Suprapubic skin (tissue), 4 donors: ENCODE measurements at regions not wholly inside any gene's neighbourhood (a gene's known extent, or its start where the extent isn't known, plus 50 kb on each side); places are given as distances from the start of the nearest gene placed in this dataset.

ENCODE experiments used
- DNase-seq, 2 donors: peaks; one replicate each; pipeline ENCODE4 v3.0.0-alpha.2; 2019; ENCODE audit warnings: low spot score in 2 of 2
- H3K27ac ChIP-seq: fragments of 200-600 bp; sonication (generic); one replicate; pipeline ENCODE4 v1.5.1; 2019
- H3K27me3 ChIP-seq: fragments of 200-600 bp; sonication (generic); one replicate; pipeline ENCODE4 v1.5.1; 2019
- H3K36me3 ChIP-seq: fragments of 200-600 bp; sonication (generic); one replicate; pipeline ENCODE4 v1.5.1; 2019
- H3K4me1 ChIP-seq: fragments of 200-600 bp; sonication (generic); one replicate; pipeline ENCODE4 v1.5.1; 2019
- H3K4me3 ChIP-seq: fragments of 200-600 bp; sonication (generic); one replicate; pipeline ENCODE4 v1.5.1; 2019; ENCODE audit warnings: mild to moderate bottlenecking
- H3K9me3 ChIP-seq: fragments of 200-600 bp; sonication (generic); one replicate; pipeline ENCODE4 v1.5.1; 2019
- EP300 ChIP-seq: sonication (generic); formaldehyde crosslinking; IDR thresholded peaks from one replicate; pipeline ENCODE4 v1.6.1; 2017; ENCODE audit warnings: antibody characterized with exemption
- POLR2A ChIP-seq, 2 donors: fragments of 450-650 bp; IDR thresholded peaks; one replicate each; pipeline ENCODE4 v1.6.1; 2017; ENCODE audit warnings: antibody characterized with exemption in 2 of 2, mild to moderate bottlenecking in 2 of 2, moderate library complexity in 2 of 2
- POLR2AphosphoS5 ChIP-seq, 3 donors: sonication (generic); formaldehyde crosslinking; IDR thresholded peaks; one replicate each; pipeline ENCODE4 v1.6.1; 2017; ENCODE audit warnings: antibody characterized with exemption in 3 of 3
- WGBS: methylation state at CpG from one replicate; pipeline ENCODE4 v1.1.5; 2018; 5-methylcytosine and 5-hydroxymethylcytosine counted together
- TF ChIP-seq, protein P1 (sequence below), 2 donors: fragments of 200-600 bp in 1 of 2; fragments of 450-650 bp in 1 of 2; sonication (generic) in 1 of 2; IDR thresholded peaks; one replicate each; pipeline ENCODE4 v1.5.1; 2016 to 2019; ENCODE audit warnings: antibody characterized with exemption in 2 of 2, mild to moderate bottlenecking in 1 of 2, moderate library complexity in 1 of 2

DNA sequence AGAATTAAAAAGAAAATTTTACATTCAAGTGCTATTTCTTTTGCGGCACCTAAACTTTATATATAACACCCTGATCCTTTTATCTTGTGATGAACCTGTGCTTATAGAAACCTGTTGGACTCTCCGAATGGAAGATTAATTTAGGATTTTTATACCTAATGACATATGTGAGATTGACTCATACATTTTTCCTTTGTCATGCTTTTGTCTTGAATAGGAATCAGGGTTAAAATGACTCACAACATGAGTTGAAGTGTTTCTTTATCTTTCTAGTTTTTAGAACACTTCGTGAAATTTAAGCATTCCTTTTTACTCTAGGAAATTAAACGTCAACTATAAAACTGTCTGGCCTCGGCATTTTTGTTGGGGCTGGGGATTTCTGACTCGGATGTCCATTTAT lies 378.9 kb downstream of the PCDH20 start:
- DNase-seq, result no peak
- TF ChIP-seq, protein P1, sequence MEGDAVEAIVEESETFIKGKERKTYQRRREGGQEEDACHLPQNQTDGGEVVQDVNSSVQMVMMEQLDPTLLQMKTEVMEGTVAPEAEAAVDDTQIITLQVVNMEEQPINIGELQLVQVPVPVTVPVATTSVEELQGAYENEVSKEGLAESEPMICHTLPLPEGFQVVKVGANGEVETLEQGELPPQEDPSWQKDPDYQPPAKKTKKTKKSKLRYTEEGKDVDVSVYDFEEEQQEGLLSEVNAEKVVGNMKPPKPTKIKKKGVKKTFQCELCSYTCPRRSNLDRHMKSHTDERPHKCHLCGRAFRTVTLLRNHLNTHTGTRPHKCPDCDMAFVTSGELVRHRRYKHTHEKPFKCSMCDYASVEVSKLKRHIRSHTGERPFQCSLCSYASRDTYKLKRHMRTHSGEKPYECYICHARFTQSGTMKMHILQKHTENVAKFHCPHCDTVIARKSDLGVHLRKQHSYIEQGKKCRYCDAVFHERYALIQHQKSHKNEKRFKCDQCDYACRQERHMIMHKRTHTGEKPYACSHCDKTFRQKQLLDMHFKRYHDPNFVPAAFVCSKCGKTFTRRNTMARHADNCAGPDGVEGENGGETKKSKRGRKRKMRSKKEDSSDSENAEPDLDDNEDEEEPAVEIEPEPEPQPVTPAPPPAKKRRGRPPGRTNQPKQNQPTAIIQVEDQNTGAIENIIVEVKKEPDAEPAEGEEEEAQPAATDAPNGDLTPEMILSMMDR (IDR thresholded peaks at IDR 0.05), result no peak
- TF ChIP-seq POLR2A (IDR thresholded peaks at IDR 0.05), result no peak
- no peak for TF ChIP-seq EP300
- TF ChIP-seq POLR2AphosphoS5 (IDR thresholded peaks at IDR 0.05), result no peak
- no peaks in the 10 kb centered on the region for H3K9me3 ChIP-seq
- H3K4me1 ChIP-seq, result no peaks in the 10 kb centered on the region
- no peak overlapping the region for H3K27ac ChIP-seq
- no peak overlapping the region for H3K4me3 ChIP-seq
- H3K36me3 ChIP-seq, result no peaks in the 10 kb centered on the region
- WGBS, result 86% methylated on average over 6 of the region's 6 CpGs
- no peaks in the 10 kb centered on the region for H3K27me3 ChIP-seq

DNA sequence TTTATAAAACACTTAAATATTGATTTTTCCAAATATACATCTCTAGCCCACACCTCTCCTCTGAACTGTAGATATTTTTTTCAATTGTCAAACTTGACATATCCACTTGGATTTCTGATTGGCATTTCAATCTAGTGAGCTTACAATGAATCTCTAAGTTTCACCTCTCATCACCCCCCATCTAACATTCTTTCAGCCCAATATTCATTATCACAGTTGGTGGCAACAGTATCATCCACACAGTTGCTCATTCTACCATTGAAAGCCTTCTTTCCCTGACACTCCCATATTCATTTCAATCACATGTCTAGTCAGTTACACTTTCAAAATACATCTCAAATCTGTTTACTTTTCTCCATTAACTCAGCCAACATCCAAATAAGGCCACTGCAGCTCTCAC lies 385.2 kb downstream of the PCDH20 start:
- Histone ChIP-seq H3K27me3 (no peaks in the 10 kb centered on the region), H3K27ac (no peak overlapping the region), H3K4me1 (no peaks in the 10 kb centered on the region), H3K4me3 (no peak overlapping the region), H3K36me3 (no peaks in the 10 kb centered on the region), H3K9me3 (no peaks in the 10 kb centered on the region)
- TF ChIP-seq EP300, result no peak
- TF ChIP-seq, protein P1 (IDR thresholded peaks at IDR 0.05), result no peak
- TF ChIP-seq POLR2A (IDR thresholded peaks at IDR 0.05), result no peak
- TF ChIP-seq POLR2AphosphoS5 (IDR thresholded peaks at IDR 0.05), result no peak
- no peak for DNase-seq

DNA sequence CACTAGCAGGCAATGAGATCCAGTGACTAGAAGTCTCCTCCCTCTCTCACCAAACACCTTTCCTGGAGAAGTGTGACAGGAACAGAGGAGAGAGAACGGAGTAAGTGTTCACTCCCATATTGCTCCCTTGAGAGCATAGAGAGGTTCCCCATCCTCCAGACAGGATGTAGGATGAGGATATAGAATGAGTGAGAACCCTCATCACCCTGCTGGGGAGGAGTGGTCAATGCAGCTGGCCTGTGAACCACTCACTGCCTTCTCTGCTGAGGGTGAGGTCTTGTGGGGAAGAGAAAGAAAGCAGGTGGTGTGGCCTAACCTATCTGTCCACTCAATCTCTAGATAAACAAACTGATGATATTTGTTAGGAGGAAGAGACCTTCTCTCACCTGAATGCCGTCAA lies 386.6 kb downstream of the PCDH20 start:
- DNase-seq, result no peak
- Histone ChIP-seq H3K27ac (no peak overlapping the region), H3K27me3 (no peaks in the 10 kb centered on the region), H3K4me3 (no peak overlapping the region), H3K4me1 (no peaks in the 10 kb centered on the region), H3K9me3 (no peaks in the 10 kb centered on the region), H3K36me3 (no peaks in the 10 kb centered on the region)
- TF ChIP-seq POLR2A (IDR thresholded peaks at IDR 0.05) (no peak), EP300 (no peak), POLR2AphosphoS5 (IDR thresholded peaks at IDR 0.05) (no peak)
- TF ChIP-seq, protein P1 (IDR thresholded peaks at IDR 0.05), result no peak
- WGBS, result 73% methylated on average over 2 of the region's 2 CpGs

DNA sequence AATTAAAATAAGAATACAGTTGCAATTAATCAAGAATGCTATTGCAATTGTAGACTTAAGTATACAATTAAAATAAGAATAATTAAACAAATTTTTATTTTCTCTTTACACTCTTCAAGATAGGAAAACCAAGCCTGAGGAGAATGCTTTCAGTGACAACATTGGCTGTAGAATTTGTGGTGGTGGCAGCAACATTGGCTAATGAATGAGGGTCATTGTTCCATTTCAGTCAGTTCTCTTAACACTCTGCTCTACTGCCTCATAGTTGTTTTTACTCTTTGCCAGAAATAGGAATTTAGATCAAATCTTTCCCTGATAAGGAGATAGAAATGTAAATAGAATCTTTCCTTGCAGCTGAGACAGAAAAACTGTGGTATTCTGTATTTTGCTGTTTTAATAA lies 391.6 kb downstream of the PCDH20 start:
- Histone ChIP-seq H3K36me3 (no peaks in the 10 kb centered on the region), H3K27ac (no peak overlapping the region), H3K9me3 (no peaks in the 10 kb centered on the region), H3K27me3 (no peaks in the 10 kb centered on the region), H3K4me3 (no peak overlapping the region), H3K4me1 (no peaks in the 10 kb centered on the region)
- no peak for TF ChIP-seq EP300
- TF ChIP-seq, protein P1 (IDR thresholded peaks at IDR 0.05), result no peak
- TF ChIP-seq POLR2AphosphoS5 (IDR thresholded peaks at IDR 0.05), result no peak
- no peak for TF ChIP-seq POLR2A (IDR thresholded peaks at IDR 0.05)
- no peak for DNase-seq

DNA sequence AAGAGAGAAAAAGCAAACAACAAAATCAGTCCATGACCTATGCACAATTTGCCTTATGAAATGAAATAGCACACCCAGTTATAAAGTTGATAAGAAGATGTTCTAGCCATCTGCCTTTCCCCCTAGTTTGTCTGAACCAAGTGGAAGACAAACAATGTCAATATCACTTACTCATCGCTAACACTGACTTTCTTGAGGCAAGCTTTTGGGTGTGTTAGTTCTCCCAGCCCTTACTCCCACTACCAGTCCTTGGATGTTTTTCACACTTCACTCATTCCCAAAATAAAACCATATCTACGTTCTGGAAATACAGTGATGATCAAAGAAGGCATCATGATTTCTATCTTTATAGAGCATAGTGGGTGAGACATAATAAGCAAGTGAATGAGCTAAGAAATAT lies 393.8 kb downstream of the PCDH20 start:
- Histone ChIP-seq H3K9me3 (no peaks in the 10 kb centered on the region), H3K4me1 (no peaks in the 10 kb centered on the region), H3K4me3 (no peak overlapping the region), H3K36me3 (no peaks in the 10 kb centered on the region), H3K27ac (no peak overlapping the region), H3K27me3 (no peaks in the 10 kb centered on the region)
- TF ChIP-seq POLR2AphosphoS5 (IDR thresholded peaks at IDR 0.05), result no peak
- TF ChIP-seq, protein P1 (IDR thresholded peaks at IDR 0.05), result no peak
- no peak for TF ChIP-seq EP300
- TF ChIP-seq POLR2A (IDR thresholded peaks at IDR 0.05), result no peak
- DNase-seq, result no peak
- WGBS, result 68% methylated on average over 2 of the region's 2 CpGs
